GM21737 (cell line): ENCODE measurements at regions not wholly inside any gene's neighbourhood (a gene's known extent, or its start where the extent isn't known, plus 50 kb on each side); places are given as distances from the start of the nearest gene placed in this dataset.
"Not testable (repeated sequence)": the region's sequence is repeated elsewhere in the genome, so short reads cannot be mapped to it uniquely, and the experiment has no call there.

ENCODE experiments used
- ATAC-seq: cut with Tn5 transposase; IDR thresholded peaks from one replicate; pipeline ENCODE4 v1.9.1; 2021; ENCODE audit warnings: mild to moderate bottlenecking, moderate library complexity; ENCODE audit not compliant: unreplicated experiment

DNA sequence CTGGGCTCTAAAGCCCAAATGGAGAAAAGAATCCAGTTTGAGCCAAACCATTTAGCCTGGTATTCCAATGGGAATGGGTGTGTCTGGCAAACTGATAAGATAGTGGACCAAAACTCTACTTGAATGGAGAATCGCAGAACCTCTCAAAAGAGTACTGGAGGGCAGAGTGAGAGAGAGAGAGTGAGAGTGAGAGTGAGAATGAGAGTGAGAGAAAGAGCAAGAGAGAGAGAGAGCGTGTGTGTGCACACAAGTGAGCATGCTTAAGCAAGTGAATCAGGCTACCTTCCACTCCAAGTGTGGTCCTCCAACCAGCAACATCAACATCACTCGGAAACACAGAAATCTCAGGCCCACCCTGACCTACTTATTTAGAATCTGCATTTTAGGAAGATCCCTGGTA, 58.8 kb downstream of the UQCRFS1 start:
- ATAC-seq, result no peak

DNA sequence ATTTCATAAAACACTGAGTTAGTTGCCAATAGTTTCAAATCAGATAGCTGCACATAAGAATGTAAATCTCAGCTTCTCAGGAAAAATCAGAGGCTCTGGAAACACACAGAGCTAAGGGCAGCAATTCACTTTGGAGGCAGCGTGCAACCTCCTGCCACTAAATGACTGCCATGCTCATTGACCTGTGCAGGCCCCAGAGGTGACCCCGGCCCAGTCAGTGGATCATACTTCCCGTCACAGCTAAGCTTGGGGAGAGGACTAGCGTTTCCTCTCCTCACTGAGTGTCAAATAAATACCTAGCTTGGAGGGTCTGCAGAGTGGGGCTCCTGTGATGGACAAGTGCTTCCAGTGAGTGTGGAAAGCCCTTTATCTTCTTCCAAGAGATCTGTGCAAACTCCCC, 67.2 kb downstream of the UQCRFS1 start:
- ATAC-seq, result no peak

DNA sequence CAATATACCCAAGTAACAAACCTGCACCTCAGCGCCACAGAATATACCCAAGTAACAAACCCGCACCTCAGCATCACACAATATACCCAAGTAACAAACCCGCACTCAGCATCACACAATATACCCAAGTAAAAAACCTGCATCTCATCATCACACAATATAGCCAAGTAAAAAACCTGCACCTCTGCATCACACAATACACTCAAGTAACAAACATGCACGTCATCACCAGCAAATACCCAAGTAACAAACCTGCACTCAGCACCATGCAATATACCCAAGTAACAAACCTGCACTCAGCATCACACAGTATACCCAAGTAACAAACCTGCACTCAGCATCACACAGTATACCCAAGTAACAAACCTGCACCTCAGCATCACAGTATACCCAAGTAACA, 69.8 kb downstream of the UQCRFS1 start:
- ATAC-seq, result no peak

DNA sequence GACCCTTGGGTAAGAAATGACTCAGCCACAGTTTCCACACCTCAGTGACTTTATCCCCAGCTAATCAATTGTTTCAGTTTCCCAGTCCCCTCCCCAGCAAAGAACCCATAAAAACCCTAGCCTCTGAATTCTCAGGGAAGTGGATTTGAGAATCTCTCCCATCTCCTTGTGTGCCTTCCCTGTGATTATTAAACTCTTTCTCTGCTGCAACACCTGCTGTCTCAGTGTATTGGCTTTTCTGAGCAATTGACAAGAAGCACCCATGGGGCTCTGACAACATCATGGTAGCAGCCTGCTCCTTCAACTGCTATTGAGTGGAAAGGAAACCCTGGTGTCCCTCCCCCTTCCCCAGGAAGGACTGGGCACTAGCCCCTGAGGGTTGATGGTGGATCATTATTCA, 73.7 kb downstream of the UQCRFS1 start:
- ATAC-seq, result no peak

DNA sequence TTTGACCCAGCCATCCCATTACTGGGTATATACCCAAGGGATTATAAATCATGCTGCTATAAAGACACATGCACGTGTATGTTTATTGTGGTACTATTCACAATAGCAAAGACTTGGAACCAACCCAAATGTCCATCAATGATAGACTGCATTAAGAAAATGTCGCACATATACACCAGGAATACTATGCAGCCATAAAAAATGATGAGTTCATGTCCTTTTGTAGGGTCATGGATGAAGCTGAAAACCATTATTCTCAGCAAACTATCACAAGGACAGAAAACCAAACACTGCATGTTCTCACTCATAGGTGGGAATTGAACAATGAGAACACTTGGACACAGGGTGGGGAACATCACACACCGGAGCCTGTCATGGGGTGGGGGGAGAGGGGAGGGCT, 74.7 kb downstream of the UQCRFS1 start:
- ATAC-seq, result not testable (repeated sequence)

DNA sequence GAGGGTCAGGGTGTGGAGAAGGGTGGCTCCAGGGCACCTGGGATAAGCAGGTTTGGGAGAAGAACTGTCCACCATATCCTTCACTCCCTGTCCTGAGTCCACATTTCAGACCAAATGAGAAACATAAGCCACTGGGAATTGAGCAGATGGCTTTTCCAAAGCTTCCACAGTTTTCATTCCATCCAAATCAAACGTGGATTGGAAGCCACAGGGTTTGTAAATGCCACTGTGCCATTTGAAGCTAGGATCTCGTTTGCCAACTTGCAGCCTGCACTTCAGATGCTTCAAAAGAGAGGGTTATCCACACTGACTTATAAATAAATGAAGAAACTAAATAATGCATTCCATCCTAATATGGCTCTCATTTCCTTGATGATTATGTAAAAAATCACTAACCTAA, 81.5 kb downstream of the UQCRFS1 start:
- no peak for ATAC-seq

DNA sequence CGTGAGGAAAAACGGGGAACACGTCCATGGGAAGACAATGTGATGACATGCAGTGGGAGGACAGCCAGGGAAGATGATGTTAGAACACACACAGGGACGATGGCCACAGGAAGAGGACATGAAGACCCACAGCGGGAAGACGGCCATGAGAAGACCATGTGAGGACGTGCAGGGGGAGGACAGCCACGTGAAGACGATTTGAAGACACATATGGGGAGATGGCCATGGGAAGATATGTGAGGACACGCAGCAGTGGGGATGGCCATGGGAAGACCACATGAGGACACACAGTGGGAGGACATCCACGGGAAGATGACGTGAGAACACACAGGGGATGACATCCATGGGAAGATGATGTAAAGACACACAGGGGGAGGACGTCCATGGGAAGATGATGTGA, 83.8 kb downstream of the UQCRFS1 start:
- no peak for ATAC-seq

DNA sequence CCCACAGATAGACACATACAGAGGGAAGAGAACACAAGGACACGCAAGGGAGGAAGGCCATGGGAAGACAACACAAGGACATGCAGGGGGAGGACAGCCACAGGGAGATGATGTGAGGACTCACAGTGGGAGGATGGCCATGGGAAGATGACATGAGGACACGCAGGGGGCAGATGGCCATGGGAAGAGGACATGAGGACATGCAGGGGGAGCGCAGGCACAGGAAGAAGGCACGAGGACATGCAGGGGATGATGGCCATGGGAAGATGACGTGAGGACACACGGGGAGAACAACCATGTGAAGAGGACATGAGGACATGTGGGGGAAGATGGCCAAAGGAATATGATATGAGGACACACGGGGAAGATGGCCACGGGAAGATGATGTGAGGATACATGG, 84.7 kb downstream of the UQCRFS1 start:
- no peak for ATAC-seq

DNA sequence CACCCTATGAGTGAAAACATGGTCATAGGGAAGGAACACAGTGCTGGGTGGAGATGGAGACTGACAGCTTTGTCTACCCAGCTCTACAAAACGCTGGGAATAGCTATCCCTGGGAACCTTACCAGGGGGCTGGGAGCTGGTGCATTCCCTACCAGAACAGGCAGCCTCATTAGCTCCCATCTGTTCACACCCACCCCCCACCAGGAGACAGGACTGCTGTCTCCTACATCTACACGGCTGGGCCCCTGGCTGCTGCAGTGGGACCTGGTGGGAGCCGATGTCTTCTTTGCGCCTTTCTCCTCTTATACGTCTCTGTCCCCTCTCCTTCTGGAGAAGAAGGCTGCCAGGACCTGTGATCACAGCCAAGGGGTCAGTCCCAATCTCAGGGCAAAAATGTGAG, 90.8 kb downstream of the UQCRFS1 start:
- no peak for ATAC-seq

DNA sequence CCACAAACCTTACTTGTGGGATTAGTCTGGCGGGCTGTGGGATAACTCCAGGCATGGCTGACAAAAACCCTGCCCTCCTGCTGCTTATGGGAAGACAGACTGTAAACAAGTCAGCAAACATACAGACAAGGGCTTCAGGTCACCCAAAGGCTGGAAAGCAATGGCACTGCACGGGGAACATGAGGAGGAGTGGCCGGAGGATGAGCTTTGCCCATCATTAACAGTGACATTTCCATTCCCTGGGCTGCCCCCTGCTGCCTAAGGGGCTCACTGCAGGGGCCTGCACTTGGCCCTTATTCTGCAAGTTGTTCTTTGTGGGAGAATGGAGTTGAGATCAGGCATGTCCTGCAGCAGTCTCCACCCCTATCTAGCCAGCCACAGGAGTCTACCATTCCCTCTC, 91.3 kb downstream of the UQCRFS1 start:
- ATAC-seq, result no peak

DNA sequence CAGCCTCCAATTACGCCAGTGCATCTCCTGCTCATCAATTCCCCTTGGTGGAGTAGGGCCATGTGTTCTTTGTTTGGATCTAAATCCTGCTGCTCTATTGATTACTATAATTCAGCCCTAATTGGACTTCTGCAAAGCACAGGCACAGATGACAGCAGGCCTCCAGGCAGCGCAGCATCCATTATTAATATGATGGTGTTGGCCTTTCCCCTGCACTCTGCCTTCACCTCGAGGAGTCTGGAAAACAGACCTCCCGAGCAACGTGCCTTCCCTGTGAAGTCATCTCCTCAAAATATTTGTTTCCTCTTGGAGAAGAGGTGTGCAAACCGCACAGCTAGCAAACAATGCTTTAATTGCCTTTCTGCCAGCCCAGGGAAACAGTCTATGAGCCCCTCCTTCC, 92.5 kb downstream of the UQCRFS1 start:
- no peak for ATAC-seq

DNA sequence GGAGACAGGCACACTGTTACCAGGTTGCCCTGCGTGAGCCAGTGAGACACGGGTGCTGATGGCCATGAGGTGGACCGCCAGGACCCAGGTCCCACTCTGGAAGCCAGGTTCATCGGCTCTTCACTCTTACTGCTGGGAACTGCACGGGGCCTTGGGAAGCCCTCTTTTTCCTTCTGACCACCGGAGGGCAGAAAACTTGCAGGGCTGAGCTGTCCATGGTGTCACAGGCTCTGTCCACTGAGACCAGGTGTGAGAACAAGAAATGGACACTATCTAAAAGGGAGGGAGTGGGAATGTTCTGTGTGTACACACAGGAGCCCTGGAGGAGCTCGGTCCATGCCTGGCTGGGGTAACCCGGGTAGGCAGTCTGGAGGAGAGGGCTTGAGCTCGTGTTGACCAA, 93.4 kb downstream of the UQCRFS1 start:
- ATAC-seq, result no peak

DNA sequence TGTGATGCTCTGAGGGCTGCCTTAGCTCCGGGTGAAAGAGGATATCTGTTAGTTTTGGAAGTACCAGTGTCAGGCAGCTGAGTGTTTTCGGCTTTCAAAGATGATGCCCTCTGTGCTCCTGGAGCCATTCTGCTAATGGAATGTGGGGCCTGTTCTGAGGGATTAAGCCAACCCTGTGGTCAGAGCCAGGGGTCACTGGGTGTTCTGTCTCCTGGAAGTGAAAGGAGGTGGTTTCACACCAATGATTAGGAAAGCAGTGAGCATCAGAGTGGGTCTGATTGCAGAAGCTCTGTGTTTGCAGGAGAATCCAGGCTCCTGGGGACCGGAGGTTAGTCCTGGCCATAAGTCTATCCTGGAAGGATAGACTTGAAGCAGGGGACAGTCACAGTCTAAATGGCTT, 94.6 kb downstream of the UQCRFS1 start:
- ATAC-seq, result no peak

DNA sequence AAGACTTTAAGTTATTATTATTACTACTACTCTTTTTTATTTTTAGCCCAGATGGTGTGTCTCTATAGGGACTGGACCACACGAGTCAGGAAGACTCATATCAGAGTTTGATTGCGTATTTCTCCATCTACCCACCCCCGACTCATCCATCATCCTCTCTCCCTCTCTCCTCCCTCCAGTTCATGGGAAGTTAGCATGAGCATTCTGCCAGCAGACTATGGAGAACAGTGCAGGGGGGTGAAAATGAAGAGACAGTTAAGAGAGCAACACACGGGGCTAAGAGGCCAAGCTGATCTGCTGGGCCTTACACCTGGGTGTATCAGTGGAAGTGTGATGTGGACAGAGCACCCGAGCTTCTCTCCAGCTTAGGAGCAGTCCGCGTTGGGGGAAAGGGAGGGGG, 95.0 kb downstream of the UQCRFS1 start:
- no peak for ATAC-seq

DNA sequence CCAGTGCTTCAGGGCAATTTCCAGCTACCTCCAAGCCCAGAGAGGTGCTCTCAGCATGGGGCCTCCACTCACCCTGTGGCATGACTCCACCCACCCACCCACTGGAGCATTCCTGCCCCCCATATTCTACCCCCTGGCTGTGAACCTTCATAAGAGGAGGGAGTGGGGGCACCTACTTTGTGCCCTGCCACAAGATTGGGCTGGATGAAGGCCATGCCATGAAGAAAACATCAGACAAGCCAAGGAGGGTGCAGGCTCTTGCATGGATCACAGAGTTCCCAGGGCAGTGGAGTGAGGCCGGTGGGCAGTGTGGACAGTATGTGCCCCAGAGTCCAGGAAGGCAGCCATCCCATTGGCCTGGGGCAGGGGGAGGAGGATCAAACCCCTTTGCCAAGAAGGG, 97.8 kb downstream of the UQCRFS1 start:
- ATAC-seq, result no peak

DNA sequence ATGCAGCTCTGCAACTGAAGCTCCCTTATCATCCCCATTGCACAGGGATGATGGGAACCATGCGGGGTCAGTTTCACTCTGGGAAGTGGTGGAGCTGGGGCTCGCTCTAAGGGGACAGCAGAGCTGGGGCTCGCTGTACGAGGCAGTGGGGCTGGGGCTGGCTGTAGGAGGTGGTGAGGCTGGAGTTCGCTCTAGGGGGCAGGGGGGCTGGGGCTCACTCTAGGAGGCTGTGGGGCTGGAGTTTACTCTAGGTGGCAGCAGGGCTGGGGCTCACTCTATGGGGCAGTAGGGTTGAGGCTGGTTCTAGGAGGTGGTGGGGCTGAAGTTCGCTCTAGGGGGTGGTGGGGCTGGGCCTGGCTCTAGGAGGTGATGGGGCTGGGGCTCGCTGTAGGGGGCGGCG, 99.1 kb downstream of the UQCRFS1 start:
- no peak for ATAC-seq

DNA sequence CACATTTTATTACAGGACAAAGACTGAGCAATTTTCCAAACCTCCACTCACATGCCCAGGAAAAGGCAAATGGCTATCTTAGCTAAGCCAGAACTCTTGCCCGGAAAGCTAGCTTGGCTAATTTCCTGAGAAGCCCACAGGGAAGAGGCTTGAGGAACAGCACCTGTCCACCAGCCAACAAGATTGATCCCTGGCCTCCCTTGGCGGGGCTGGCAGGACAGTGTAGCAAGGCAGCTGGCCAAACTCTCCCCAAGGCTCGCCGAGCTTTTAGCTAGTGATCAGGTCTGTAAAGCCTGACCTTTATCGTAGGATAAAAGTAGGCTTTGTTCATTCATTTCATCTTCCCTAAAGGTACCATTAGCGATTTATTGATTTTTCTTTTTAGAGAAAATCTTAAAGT, 101.4 kb downstream of the UQCRFS1 start:
- no peak for ATAC-seq

DNA sequence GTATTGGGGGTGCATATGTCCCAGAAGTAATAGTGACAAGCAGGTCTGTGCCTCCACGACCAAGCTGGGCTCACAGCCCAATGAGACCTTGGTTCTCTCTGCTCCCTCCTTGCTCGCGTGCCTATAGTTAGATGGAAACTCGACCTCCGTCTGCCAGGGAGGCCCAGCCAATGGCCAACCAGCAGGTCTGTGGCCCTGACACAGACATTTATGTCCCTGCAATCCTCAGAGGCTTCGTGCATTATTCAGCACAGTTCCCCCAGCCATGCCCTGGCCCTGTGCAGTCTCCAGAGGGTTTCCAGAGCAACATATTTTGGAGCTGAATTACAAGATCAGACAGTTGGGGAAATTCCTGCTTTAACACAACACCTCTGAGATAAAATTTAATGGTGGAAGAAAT, 105.1 kb downstream of the UQCRFS1 start:
- ATAC-seq, result no peak

DNA sequence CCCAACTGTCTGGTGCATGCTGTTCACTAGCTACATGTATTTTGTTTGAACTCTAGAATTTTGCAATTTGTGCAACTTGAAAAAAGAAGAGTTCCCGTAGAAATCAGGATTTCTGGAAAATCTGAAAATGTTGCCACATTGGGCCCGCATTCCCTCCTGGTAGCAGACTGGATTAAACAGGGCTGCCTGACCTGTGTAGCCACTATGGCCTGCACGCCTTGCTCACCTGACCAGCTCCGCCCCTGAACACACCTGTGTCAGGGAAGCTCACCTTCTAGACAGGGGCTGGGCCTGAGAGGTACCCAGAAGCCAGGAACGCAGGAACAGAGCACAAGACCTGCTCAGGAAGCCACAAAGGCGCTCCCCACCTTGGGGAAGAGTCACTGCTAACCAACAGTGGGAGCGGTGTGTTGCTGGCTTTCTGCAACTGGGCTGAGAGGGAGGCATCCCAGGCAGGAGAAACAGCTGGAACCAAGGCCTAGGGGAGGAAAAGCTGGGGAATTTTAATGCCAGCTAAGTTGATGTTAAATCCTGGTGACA, 106.5 kb downstream of the UQCRFS1 start:
- ATAC-seq, result no peak

DNA sequence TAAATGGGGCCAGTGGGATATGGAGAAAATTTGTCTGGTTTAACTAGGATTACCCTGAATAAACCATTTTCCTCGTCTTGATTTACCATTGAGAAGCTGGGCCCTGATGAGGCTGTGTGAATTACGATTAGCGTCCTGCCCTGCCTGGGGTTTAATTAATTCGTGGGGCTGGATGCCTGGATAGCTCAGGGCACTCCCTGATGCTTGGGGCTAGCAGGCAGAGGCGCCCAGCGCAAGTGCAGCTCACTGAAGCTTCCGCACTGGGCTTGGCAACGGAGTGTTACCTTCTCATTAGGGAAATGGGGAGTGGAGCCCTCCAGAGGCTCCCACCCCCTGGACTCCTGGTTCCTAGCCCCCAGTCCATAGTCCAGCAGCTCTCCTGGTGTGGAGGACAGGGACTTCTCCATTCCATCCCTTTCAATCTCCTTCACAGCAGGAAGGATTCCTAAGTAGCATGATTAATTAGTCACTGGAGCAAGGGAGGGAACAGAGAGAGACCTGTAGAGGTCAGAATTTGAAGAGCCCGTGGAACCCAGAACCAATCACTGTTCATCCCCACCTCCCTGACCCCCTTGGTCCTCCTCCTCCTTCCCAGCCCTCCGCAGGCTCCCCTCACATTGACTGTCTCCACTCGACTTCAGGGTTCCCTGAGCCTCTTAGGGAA, 107.2 kb downstream of the UQCRFS1 start:
- no peak for ATAC-seq

DNA sequence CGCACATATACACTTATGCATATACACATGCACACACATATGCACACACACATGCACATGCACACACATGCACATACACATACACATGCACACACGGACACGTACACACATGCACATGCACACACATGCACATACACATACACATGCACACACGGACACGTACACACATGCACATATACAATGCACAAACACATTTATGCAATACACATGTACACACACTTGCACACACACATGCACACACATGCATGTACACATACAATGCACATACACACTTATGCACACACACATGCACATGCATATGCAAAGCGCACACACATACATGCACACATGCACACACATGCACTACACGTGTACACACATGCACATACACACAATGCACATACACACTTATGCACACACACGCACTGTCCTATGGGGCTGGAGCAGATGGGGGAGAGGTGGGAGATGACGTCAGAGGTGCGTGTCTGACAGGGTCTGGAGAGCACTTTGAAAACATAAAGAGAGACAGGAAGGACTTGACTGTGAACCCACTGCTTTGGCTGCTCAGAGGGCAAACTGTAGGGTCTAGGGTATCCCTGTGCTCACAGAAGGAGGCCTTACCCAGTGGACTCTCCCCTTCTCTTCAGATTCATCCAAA, 108.2 kb downstream of the UQCRFS1 start:
- no peak for ATAC-seq

DNA sequence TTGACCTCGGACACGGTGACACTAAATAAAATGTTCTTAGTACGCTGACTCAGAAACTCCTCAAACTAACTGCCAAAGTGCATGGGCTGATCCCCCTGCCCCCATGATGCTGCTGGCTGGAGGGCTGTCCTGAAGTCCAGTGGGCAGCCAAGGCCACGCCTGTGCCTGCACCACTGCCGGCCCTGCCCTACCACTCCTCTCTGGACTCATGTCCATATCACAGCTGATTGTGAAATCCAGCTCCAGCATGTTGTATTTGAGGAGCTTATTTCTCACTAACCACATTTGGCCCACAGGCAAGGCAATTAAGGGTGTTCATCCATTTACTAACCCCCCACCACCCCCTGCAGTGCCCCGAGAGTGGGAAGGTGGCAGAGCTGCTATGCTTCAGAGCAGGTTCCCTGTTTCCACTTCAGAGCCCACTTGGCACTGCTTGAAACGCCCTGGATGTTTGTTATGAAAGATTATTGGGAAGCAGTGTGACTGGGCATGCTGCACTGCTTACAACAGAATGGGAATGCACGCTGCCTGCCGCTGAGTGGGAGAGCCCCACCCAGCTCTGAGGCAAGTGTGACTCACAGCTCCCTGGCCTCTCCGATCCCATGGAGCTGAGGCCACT, 114.0 kb downstream of the UQCRFS1 start:
- no peak for ATAC-seq
